ENCODE measurements at regions not wholly inside any gene's neighbourhood (a gene's known extent, or its start where the extent isn't known, plus 50 kb on each side); places are given as distances from the start of the nearest gene placed in this dataset.

DNA sequence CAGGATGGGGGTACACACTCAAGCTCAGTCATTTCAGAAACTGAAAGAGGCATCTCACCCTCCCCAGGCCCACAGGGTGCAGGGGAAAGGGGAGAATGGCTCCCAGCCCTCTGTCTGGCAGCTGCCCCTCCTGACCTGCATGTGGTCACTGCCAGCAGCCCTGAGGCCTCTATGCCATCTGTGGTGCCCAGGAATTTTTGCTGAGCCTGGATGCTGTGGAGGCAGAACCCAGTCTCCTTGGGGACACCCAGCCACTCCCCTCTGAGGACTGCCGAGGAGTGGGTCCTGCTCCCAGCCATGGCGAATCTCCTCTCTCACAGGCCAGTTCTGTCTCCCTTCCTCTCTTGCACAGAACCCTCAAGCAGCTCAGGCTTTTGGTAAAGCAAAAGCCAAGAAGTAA is 104.0 kb upstream of the ALDH1B1 start:
- no peak overlapping the region for H3K4me3 ChIP-seq (ENCODE audit: low read depth, low read length)
- TF ChIP-seq CTCF (conservative IDR thresholded peaks at IDR 0.05; ENCODE audit: low read depth, low read length), result no peak
- DNase-seq (ENCODE audit: low read depth), result no peak

DNA sequence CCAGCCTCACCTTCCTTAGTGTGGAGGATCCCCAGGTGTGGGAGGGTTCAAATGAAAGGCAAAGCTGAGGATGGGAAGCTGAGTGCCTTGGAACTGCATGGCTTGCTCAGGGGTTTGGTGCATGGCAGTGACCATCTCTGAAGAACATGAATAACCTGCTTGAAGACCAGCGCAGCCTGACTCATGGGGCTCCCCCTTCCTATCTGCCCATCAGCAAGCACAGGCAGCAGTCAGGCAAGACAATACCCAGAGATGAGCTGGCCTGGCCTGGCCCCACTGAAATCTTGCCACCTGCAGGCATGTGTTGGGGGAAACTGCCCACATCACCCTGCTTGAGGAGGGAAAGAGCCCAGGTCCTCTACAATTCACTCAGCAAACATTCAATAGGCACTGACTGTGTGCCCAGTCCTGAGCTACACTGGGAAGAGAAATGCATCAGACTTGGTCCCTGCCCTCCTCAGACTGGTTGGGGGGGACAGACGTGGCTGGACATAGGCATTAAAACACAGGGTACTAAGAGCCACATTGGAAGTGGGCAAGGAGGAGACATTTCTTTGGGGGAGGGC is 105.0 kb upstream of the ALDH1B1 start:
- TF ChIP-seq CTCF (conservative IDR thresholded peaks at IDR 0.05; ENCODE audit: low read depth, low read length), result no peak
- H3K4me3 ChIP-seq (ENCODE audit: low read depth, low read length), result no peak overlapping the region
- no peak for DNase-seq (ENCODE audit: low read depth)

DNA sequence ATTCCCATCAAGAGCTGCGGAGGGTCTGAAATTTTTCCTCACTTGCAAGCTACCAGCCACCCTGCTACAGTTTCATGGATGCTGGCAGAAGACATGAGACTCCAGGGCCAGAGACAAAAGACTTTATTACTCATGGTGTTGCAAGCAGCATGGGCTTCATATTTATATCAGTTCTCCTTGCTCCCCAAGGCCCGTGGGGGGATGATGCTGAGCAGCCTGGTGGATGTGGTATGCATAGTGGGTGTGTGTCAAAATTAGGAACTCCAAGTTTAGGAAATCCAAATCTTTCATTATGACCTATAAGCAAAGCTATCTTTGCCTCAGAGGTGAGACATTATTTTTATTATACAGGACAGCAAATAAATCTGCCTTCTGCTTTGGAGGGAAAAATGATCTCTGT is 105.7 kb upstream of the ALDH1B1 start:
- no peak for DNase-seq (ENCODE audit: low read depth)
- no peak overlapping the region for H3K4me3 ChIP-seq (ENCODE audit: low read depth, low read length)
- no peak for TF ChIP-seq CTCF (conservative IDR thresholded peaks at IDR 0.05; ENCODE audit: low read depth, low read length)

GRCh38 chr9:38286357-38286756 is 106.1 kb upstream of the ALDH1B1 start:
- TF ChIP-seq CTCF (conservative IDR thresholded peaks at IDR 0.05; ENCODE audit: low read depth, low read length), result no peak

DNA sequence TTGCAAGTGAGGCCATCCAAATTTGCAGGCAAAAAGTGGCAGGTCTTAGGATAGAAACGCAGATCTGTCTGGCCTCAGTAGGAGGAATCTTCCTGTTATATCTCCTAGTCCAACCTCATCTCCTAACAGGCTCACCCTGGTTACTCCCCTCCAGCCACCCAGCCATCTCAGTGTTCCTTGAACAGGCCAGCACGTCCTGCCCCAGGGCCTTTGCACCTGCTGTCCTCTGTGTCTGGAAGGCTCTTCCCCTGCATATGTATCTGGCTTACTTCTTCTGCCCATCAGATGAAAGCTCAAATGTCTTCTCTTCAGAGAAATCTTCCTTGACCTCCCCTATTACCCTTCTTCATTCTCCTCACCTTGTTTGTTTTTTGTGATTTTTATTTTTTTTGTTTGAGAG is 107.3 kb upstream of the ALDH1B1 start:
- no peak overlapping the region for H3K4me3 ChIP-seq (ENCODE audit: low read depth, low read length)
- no peak for TF ChIP-seq CTCF (conservative IDR thresholded peaks at IDR 0.05; ENCODE audit: low read depth, low read length)
- no peak for DNase-seq (ENCODE audit: low read depth)

More at GRCh38 chr9:38286357-38286756, 106.1 kb upstream of the ALDH1B1 start:
- no peak overlapping the region for H3K4me3 ChIP-seq (ENCODE audit: low read depth, low read length)
- no peak for DNase-seq (ENCODE audit: low read depth)

DNA sequence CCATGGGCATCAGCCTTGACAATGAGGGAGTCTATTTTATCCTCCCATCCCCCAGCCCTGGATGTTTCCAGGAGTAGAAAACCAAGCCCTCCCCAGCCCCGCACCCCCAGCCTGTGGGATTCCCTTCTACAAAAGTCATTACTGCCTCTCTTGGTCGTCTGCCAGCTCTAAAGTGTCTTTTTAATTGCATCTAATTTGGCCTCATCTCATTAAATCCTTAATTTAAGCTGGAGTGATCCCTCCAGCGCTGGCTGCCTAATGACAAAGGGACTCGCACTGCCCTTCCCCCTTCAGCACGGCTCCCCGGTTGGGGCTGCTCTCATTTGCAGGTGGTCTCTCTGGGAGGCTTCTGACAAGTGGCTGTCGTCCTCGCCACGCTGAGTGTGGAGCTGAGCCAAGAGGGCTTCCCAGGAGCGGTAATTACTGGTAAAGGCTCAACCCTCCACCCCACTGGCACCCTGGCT is 107.9 kb upstream of the ALDH1B1 start:
- TF ChIP-seq CTCF (conservative IDR thresholded peaks at IDR 0.05; ENCODE audit: low read depth, low read length), result no peak
- no peak overlapping the region for H3K4me3 ChIP-seq (ENCODE audit: low read depth, low read length)
- no peak for DNase-seq (ENCODE audit: low read depth)

DNA sequence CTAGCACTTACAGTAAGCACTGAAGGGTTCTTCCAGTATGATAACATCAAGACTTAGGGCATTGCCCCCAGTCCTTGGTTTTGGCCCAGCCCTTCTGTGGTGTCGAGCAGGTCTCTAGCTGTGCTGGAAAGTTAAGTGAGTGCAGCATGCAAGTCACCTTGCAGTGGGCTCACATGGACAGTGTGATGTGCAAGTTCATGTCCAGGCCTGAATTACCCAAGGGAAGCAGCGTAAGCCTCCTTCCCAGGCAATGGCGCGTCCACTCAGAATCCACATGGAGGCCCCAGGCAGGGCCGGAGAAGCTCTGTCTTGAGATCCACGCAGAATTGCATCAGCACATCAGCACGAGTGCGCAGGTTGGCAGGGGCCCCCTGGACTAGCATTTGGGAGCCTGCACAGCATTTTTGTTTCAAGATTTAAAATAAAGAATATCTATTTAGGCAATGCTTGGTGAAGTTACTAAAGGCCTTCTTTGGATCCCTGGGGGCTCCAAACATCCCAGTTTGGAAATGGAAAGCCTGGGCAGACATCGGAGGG is 108.4 kb upstream of the ALDH1B1 start:
- DNase-seq (ENCODE audit: low read depth), result no peak
- no peak overlapping the region for H3K4me3 ChIP-seq (ENCODE audit: low read depth, low read length)
- TF ChIP-seq CTCF (conservative IDR thresholded peaks at IDR 0.05; ENCODE audit: low read depth, low read length), result no peak

Measured in epithelial cell of proximal tubule (primary cell).